Caco-2 (cell line): ENCODE measurements at regions not wholly inside any gene's neighbourhood (a gene's known extent, or its start where the extent isn't known, plus 50 kb on each side); places are given as distances from the start of the nearest gene placed in this dataset.

Experiments used
- BruUV-seq: library from RNA; stranded (reverse); fragments of 400-500 nt; replicated peaks from 2 replicates; lab custom pipeline; 2021; lab: Mats Ljungman, UMichigan
- CTCF ChIA-PET: fragments of 300-600 bp; sonication (Branson Sonifier 250); formaldehyde crosslinking; loops from one replicate; lab custom pipeline; 2022; ENCODE audit warnings: antibody characterized with exemption; lab: Charles Lee
- POLR2A ChIA-PET: fragments of 300-600 bp; sonication (Branson Sonifier 250); formaldehyde crosslinking; loops from one replicate; lab custom pipeline; 2022; ENCODE audit warnings: antibody characterized with exemption; lab: Charles Lee
- DNase-seq, 2 experiments: peaks; one replicate each; pipeline versions ENCODE4 v3.0.0 to v3.0.0-alpha.2; 2020 to 2022
- H3K27me3 ChIP-seq: replicated peaks from 2 replicates; pipeline ENCODE4 v1.6.0; 2011; ENCODE audit warnings: low read length; ENCODE audit not compliant: control insufficient read depth, insufficient read depth
- H3K36me3 ChIP-seq: 2 replicates; pipeline ENCODE4 v1.5.1; 2011; ENCODE audit warnings: low read length; ENCODE audit not compliant: control insufficient read depth, insufficient read depth
- H3K4me1 ChIP-seq: fragments of 250-450 bp; sonication (Bioruptor Pico); 2 replicates; pipeline ENCODE4 v1.5.1; 2020; ENCODE audit warnings: mild to moderate bottlenecking
- H3K4me3 ChIP-seq: 2 replicates; pipeline ENCODE4 v1.5.1; 2011; ENCODE audit warnings: low read depth, mild to moderate bottlenecking, control low read depth, low read length
- H3K9me3 ChIP-seq: fragments of 250-450 bp; sonication (Bioruptor Pico); 2 replicates; pipeline ENCODE4 v1.5.1; 2020; ENCODE audit warnings: mild to moderate bottlenecking, moderate library complexity
- H3K27ac Mint-ChIP-seq: one replicate; pipeline ENCODE4 v1.8.0; 2022; ENCODE audit warnings: mixed read lengths; ENCODE audit not compliant: unreplicated experiment
- H3K27me3 Mint-ChIP-seq: one replicate; pipeline ENCODE4 v1.8.0; 2022; ENCODE audit warnings: mixed read lengths; ENCODE audit not compliant: insufficient read depth, unreplicated experiment
- H3K36me3 Mint-ChIP-seq: one replicate; pipeline ENCODE4 v1.8.0; 2022; ENCODE audit warnings: mild to moderate bottlenecking, mixed read lengths; ENCODE audit not compliant: insufficient read depth, unreplicated experiment
- H3K4me1 Mint-ChIP-seq: one replicate; pipeline ENCODE4 v1.8.0; 2022; ENCODE audit warnings: low read depth, mixed read lengths; ENCODE audit not compliant: unreplicated experiment
- H3K4me3 Mint-ChIP-seq: one replicate; pipeline ENCODE4 v1.8.0; 2022; ENCODE audit warnings: mild to moderate bottlenecking, moderate library complexity, mixed read lengths; ENCODE audit not compliant: unreplicated experiment
- H3K9me3 Mint-ChIP-seq: one replicate; pipeline ENCODE4 v1.8.0; 2022; ENCODE audit warnings: mixed read lengths; ENCODE audit not compliant: unreplicated experiment
- CTCF ChIP-seq, 2 experiments: fragments of 200-600 bp in 1 of 2; IDR thresholded peaks; 1 replicate in 1 of 2; 2 replicates in 1 of 2; pipeline versions ENCODE4 v1.5.1 to v1.8.0; 2011 to 2022; ENCODE audit warnings: antibody characterized with exemption in 1 of 2, control low read depth in 1 of 2, inconsistent platforms in 1 of 2, low read depth in 1 of 2, low read length in 1 of 2, mild to moderate bottlenecking in 1 of 2, moderate library complexity in 1 of 2; ENCODE audit not compliant: insufficient read depth in 1 of 2, severe bottlenecking in 1 of 2, unreplicated experiment in 1 of 2
- intact Hi-C: fragments of 100-400 bp; cut with micrococcal nuclease; formaldehyde crosslinking; loops from one replicate; pipeline ENCODE4 v1.10.0; 2022; ENCODE audit not compliant: unreplicated experiment

GRCh38 chr6:73888050-73888449 is 192.0 kb downstream of the CD109 start:
- TF ChIP-seq CTCF (IDR thresholded peaks at IDR 0.05; ENCODE audit: insufficient read depth in 1 of 2, low read depth in 1 of 2, low read length in 1 of 2, severe bottlenecking in 1 of 2, unreplicated experiment in 1 of 2): no peak
- Mint-ChIP-seq H3K4me1 (no peaks in the 10 kb centered on the region), H3K27me3 (peaks cover 5% of the 10 kb centered on the region), H3K4me3 (no peak overlapping the region), H3K27ac (no peak overlapping the region), H3K9me3 (no peaks in the 10 kb centered on the region), H3K36me3 (peaks cover 6% of the 10 kb centered on the region)
- ChIA-PET POLR2A (no interaction called here), CTCF (no interaction called here)
- Histone ChIP-seq H3K9me3 (no peaks in the 10 kb centered on the region), H3K27me3 (no peaks in the 10 kb centered on the region), H3K4me1 (no peaks in the 10 kb centered on the region), H3K36me3 (no peaks in the 10 kb centered on the region), H3K4me3 (no peak overlapping the region)
- intact Hi-C loops: no loop called here
- DNase-seq: no peak
- BruUV-seq: no TSS peak

DNA sequence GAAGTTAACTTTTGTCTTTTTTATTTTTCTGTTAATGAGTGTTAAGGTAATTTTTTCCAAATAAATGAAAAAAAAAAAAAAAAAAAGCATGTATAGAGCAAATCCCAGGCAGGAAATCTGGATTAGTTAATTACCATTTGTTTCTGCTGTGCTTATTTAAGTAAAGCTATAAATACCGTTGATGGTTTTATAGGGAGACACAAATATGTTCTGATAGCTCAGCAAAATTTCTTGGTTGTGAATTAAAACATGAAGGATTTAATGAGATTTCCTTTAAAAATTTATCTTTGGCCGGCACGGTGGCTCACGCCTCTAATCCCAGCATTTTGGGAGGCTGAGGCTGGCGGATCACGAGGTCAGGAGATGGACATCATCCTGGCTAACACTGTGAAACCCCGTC is 189.4 kb downstream of the CD109 start:
- no peak for TF ChIP-seq CTCF (IDR thresholded peaks at IDR 0.05; ENCODE audit: insufficient read depth in 1 of 2, low read depth in 1 of 2, low read length in 1 of 2, severe bottlenecking in 1 of 2, unreplicated experiment in 1 of 2)
- ChIA-PET POLR2A (no interaction called here), CTCF (no interaction called here)
- Histone ChIP-seq H3K27me3 (no peaks in the 10 kb centered on the region), H3K4me1 (no peaks in the 10 kb centered on the region), H3K4me3 (no peak overlapping the region), H3K9me3 (no peaks in the 10 kb centered on the region), H3K36me3 (no peaks in the 10 kb centered on the region)
- no peaks in the 10 kb centered on the region for H3K4me1 Mint-ChIP-seq
- H3K36me3 Mint-ChIP-seq: peaks cover 6% of the 10 kb centered on the region
- intact Hi-C loops: no loop called here
- H3K27me3 Mint-ChIP-seq: peaks cover 5% of the 10 kb centered on the region
- no peak for DNase-seq
- H3K4me3 Mint-ChIP-seq: no peak overlapping the region
- BruUV-seq: no TSS peak
- H3K27ac Mint-ChIP-seq: no peak overlapping the region
- H3K9me3 Mint-ChIP-seq: no peaks in the 10 kb centered on the region

- H3K9me3 ChIP-seq: no peaks in the 10 kb centered on the region
- no peak overlapping the region for H3K27ac Mint-ChIP-seq
- H3K4me3 Mint-ChIP-seq: no peak overlapping the region
- no peak for TF ChIP-seq CTCF (IDR thresholded peaks at IDR 0.05; ENCODE audit: insufficient read depth in 1 of 2, low read depth in 1 of 2, low read length in 1 of 2, severe bottlenecking in 1 of 2, unreplicated experiment in 1 of 2)
- POLR2A ChIA-PET: no interaction called here
- peaks cover 5% of the 10 kb centered on the region for H3K27me3 Mint-ChIP-seq
- DNase-seq: no peak
- H3K27me3 ChIP-seq: no peaks in the 10 kb centered on the region
- H3K4me3 ChIP-seq: no peak overlapping the region
- CTCF ChIA-PET: no interaction called here
- H3K36me3 Mint-ChIP-seq: peaks cover 6% of the 10 kb centered on the region
- H3K4me1 Mint-ChIP-seq: no peaks in the 10 kb centered on the region
- H3K9me3 Mint-ChIP-seq: no peaks in the 10 kb centered on the region
- H3K4me1 ChIP-seq: no peaks in the 10 kb centered on the region
- no TSS peak for BruUV-seq
- intact Hi-C loops: no loop called here
- no peaks in the 10 kb centered on the region for H3K36me3 ChIP-seq
Measured at GRCh38 chr6:73884540-73884939, 188.5 kb downstream of the CD109 start.
